Liver (tissue), 3 donors: ENCODE measurements at regions not wholly inside any gene's neighbourhood (a gene's known extent, or its start where the extent isn't known, plus 50 kb on each side); places are given as distances from the start of the nearest gene placed in this dataset.

ENCODE experiments used
- ATF3 ChIP-seq: IDR thresholded peaks from 2 replicates; pipeline ENCODE4 v1.6.1; 2016; ENCODE audit warnings: antibody characterized with exemption
- FOXA2 ChIP-seq: IDR thresholded peaks from 2 replicates; pipeline ENCODE4 v1.6.1; 2016; ENCODE audit warnings: antibody characterized with exemption
- GABPA ChIP-seq, 2 donors: IDR thresholded peaks in 1 of 2; conservative IDR thresholded peaks in 1 of 2; 2 replicates each; pipeline ENCODE4 v1.6.1; 2016; ENCODE audit warnings: antibody characterized with exemption in 2 of 2, mild to moderate bottlenecking in 1 of 2, moderate library complexity in 1 of 2
- MAX ChIP-seq: IDR thresholded peaks from 2 replicates; pipeline ENCODE4 v1.6.1; 2016; ENCODE audit warnings: antibody characterized with exemption
- RAD21 ChIP-seq, 2 donors: IDR thresholded peaks; 2 replicates each; pipeline ENCODE4 v1.6.1; 2016; ENCODE audit warnings: antibody characterized with exemption in 2 of 2, mild to moderate bottlenecking in 2 of 2
- REST ChIP-seq: IDR thresholded peaks from 2 replicates; pipeline ENCODE4 v1.6.1; 2016; ENCODE audit warnings: antibody characterized with exemption, mild to moderate bottlenecking
- TAF1 ChIP-seq: conservative IDR thresholded peaks from 2 replicates; pipeline ENCODE4 v1.6.1; 2016; ENCODE audit warnings: antibody characterized with exemption, mild to moderate bottlenecking
- YY1 ChIP-seq: IDR thresholded peaks from 2 replicates; pipeline ENCODE4 v1.6.1; 2016; ENCODE audit warnings: antibody characterized with exemption, mild to moderate bottlenecking
- TF ChIP-seq, protein P1 (sequence below): fragments of 150-350 bp; IDR thresholded peaks from 2 replicates; pipeline ENCODE4 v1.5.1; 2017; ENCODE audit warnings: improper control_type of control experiment, low read depth, low read length; ENCODE audit not compliant: missing input control
- TF ChIP-seq, protein P2 (sequence below): IDR thresholded peaks from 2 replicates; pipeline ENCODE4 v1.6.1; 2016; ENCODE audit warnings: antibody characterized with exemption
- donor health status: healthy.
- donor health status: healthy.

- TF ChIP-seq, protein P1, sequence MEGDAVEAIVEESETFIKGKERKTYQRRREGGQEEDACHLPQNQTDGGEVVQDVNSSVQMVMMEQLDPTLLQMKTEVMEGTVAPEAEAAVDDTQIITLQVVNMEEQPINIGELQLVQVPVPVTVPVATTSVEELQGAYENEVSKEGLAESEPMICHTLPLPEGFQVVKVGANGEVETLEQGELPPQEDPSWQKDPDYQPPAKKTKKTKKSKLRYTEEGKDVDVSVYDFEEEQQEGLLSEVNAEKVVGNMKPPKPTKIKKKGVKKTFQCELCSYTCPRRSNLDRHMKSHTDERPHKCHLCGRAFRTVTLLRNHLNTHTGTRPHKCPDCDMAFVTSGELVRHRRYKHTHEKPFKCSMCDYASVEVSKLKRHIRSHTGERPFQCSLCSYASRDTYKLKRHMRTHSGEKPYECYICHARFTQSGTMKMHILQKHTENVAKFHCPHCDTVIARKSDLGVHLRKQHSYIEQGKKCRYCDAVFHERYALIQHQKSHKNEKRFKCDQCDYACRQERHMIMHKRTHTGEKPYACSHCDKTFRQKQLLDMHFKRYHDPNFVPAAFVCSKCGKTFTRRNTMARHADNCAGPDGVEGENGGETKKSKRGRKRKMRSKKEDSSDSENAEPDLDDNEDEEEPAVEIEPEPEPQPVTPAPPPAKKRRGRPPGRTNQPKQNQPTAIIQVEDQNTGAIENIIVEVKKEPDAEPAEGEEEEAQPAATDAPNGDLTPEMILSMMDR, result no peak
- TF ChIP-seq REST (no peak), ATF3 (no peak), RAD21 (IDR thresholded peaks at IDR 0.05) (no peak), GABPA (IDR thresholded peaks at IDR 0.05 in 1 of 2, conservative IDR thresholded peaks at IDR 0.05 in 1 of 2) (no peak), YY1 (no peak), MAX (no peak), TAF1 (no peak), FOXA2 (no peak)
- TF ChIP-seq, protein P2, sequence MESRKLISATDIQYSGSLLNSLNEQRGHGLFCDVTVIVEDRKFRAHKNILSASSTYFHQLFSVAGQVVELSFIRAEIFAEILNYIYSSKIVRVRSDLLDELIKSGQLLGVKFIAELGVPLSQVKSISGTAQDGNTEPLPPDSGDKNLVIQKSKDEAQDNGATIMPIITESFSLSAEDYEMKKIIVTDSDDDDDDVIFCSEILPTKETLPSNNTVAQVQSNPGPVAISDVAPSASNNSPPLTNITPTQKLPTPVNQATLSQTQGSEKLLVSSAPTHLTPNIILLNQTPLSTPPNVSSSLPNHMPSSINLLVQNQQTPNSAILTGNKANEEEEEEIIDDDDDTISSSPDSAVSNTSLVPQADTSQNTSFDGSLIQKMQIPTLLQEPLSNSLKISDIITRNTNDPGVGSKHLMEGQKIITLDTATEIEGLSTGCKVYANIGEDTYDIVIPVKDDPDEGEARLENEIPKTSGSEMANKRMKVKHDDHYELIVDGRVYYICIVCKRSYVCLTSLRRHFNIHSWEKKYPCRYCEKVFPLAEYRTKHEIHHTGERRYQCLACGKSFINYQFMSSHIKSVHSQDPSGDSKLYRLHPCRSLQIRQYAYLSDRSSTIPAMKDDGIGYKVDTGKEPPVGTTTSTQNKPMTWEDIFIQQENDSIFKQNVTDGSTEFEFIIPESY, result no peak
Measured at GRCh38 chr2:155643056-155643775, 689.3 kb downstream of the NR4A2 start.
